HG03025 (cell line): ENCODE measurements at regions not wholly inside any gene's neighbourhood (a gene's known extent, or its start where the extent isn't known, plus 50 kb on each side); places are given as distances from the start of the nearest gene placed in this dataset.
"Not testable (repeated sequence)": the region's sequence is repeated elsewhere in the genome, so short reads cannot be mapped to it uniquely, and the experiment has no call there.

ENCODE experiments used
- ATAC-seq: cut with Tn5 transposase; IDR thresholded peaks from one replicate; pipeline ENCODE4 v1.9.1; 2021; ENCODE audit warnings: mild to moderate bottlenecking, moderate library complexity; ENCODE audit not compliant: unreplicated experiment, low FRiP score

GRCh38 chr5:121573721-121574382 is 277.8 kb upstream of the FTMT start:
- ATAC-seq, result no peak

DNA sequence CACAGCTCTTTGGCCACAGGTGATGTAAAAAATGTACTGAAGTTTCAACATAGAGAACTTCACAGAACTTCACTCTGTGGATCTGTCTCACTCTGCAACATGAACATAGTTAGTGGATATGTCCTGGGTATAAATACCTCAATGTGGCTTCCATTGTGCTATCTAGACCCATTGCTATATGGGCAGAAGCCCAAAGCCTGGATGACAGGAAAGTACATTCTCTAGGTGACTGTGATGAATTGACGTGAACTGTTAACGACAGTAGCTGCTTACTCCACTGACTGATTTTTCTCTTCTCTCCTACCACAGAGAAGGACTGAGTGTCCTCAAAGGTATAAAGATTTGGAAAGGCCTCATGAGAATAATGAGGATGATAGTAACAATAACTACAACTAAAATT is 270.1 kb upstream of the FTMT start:
- ATAC-seq, result no peak

DNA sequence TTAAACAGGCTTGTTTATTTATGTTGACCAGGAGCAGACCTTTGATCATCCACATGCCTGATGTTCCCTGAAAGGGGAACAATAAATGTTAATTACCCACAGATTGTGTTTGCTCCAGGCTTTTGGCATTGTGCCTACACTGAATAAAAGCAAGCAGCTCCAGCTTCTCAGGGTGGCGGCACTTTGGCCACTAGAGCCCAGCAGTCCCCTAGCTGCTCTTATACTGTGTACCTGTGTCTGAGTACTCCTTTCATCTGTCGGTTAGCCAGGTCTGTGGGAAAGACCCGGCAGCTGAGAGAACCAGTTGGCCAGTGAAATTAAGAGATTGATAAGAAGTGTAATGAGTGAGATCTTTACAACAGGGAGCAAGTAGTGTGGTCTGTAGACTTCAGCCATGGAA is 254.8 kb upstream of the FTMT start:
- ATAC-seq, result no peak

DNA sequence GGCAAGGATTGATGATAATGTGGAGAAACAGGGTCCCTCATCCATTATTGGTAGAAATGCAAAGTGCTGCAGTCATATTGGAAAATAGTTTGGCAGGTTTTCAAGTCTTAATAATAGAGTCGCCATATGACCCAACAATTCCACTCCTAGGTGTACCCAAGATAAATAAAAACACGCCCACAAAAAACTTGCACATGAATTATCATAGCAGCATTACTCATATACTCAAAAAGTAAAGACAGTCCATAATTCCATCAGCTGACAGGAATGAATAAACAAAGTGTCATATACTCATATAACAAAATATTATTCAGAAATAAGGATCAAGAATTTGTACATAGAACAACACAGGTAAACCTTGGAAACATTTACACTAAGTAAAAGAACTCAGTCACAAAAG is 242.9 kb upstream of the FTMT start:
- no peak for ATAC-seq

DNA sequence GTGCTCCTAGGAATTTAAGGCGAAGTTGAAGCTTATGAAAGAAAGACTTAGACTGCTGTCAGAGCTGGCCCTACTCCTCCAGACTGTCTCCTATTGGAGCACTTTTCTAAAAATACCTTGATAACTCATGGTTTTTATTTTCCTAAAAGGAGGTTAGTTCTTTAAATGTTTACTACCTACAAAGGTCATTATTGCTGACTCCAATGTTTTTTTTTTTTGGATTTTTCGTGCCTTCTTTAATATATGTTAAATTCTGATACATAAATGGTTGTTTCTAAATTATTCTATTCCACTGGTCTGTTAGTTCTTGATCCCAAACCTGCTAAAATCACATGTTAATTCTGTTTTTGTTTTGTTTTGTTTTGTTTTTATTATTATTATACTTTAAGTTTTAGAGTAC is 227.6 kb upstream of the FTMT start:
- no peak for ATAC-seq

GRCh38 chr5:121628783-121629182 is 222.9 kb upstream of the FTMT start:
- no peak for ATAC-seq

DNA sequence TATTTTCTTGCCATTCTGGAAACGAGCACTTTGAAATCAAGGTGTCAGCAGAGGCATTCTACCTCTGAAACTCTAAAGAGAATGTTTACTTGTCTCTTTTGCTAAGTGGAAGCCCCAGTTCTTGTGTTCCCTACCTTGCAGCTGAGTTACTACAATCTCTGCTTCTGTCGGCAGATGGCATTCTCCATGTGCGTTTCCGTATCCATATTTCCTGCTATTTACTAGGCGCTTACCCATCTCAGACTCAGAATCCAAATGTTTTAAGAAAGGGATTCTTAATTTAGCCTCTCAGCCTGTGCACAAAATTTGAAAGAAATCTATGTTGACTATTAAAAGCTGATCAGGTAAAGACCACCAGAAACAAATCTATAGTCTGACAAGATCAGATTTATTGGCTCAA is 221.3 kb upstream of the FTMT start:
- ATAC-seq, result no peak

GRCh38 chr5:121634946-121635345 is 216.7 kb upstream of the FTMT start:
- no peak for ATAC-seq

DNA sequence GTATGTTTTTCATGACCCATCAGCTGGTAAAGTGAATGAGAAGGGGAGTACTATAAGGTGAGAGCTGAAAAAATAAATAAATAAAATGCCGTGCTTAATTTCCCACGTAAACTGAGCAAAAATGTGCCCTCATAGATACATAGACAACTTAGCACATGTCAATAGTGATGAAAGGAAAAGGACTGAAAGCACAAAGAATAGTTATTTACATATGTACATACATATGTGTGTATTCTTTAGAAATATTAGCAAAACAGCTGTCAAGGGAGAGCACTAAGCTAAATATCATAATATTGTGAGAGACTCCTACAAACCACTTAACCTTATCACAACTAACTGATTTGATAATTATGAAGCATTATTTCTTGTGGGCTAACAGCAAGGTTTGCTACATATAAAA is 213.6 kb upstream of the FTMT start:
- no peak for ATAC-seq

- ATAC-seq, result no peak
Observed at GRCh38 chr5:121640298-121640697, 211.4 kb upstream of the FTMT start.

GRCh38 chr5:121658221-121658620 is 193.5 kb upstream of the FTMT start:
- ATAC-seq, result no peak

GRCh38 chr5:121660142-121660541 is 191.5 kb upstream of the FTMT start:
- no peak for ATAC-seq

GRCh38 chr5:121665542-121665941 is 186.1 kb upstream of the FTMT start:
- ATAC-seq, result not testable (repeated sequence)

DNA sequence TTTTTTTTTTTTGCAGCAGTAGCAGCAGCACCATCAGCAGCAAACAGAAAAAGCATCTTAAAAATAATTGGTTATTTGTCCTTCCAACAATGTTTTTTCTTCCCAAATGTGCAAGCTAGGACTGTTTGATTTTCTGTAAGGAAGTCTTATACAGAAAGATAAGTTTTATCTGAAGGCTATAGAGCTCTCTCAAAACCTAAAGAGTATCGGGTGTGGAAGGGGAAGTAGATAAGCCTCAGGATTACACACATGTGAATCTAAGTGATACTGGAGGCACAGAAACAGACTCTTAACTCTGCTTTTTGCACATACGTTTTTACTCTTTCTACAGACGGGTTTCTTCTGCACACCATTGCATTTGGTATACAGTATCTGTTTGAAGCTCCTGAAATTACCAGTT is 184.4 kb upstream of the FTMT start:
- no peak for ATAC-seq

- ATAC-seq, result no peak
Observed at GRCh38 chr5:121668635-121669034, 183.0 kb upstream of the FTMT start.

GRCh38 chr5:121671624-121672023 is 180.1 kb upstream of the FTMT start:
- no peak for ATAC-seq

DNA sequence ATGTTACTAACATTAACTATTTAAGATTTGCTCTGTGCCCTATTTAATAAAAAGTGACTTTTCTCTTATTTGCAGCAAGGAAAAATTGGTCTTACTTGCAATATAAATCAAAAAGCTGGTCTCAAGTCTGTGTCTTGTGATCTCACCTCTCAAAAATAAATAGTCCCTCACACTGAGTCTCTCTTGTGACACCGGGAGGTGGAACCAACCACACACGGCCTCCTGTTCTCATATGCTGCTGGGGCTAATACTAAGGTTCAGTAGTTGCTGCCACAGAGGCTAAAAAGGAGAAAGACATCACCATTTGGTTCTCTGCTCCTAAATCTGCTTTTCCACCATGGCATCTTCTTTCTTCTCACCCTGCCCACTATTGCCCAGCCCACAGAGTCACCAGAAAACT is 175.8 kb upstream of the FTMT start:
- no peak for ATAC-seq

DNA sequence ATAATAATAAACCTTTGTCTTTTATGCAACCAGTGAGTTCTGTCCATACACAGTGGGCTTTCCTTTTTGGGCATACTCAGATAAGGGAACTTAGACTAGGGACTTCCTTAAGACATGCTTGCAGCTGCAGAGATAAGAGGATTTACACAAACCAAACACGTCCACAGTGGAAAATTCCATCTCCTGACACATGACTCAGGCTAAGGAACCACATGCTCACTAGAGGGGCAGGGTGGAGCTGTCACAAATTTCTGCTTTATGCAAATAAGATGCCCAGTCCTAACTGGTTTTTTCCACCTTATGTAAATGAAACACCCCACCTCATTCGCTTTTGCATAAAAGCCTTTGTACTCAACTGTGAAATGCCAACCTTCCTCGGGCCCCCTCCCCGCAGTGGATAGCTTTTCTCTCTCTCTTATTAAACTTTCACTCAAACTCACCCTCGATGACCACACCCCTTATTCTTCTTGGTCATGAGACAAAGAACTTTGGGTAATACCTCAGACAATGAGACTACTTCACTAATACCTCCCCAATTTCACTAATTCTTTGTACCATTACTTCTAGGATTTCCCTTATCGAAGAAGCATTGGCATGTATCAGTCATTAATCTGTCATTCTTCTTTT is 170.3 kb upstream of the FTMT start:
- no peak for ATAC-seq

- no peak for ATAC-seq
Observed at GRCh38 chr5:121688126-121688525, 163.6 kb upstream of the FTMT start.

DNA sequence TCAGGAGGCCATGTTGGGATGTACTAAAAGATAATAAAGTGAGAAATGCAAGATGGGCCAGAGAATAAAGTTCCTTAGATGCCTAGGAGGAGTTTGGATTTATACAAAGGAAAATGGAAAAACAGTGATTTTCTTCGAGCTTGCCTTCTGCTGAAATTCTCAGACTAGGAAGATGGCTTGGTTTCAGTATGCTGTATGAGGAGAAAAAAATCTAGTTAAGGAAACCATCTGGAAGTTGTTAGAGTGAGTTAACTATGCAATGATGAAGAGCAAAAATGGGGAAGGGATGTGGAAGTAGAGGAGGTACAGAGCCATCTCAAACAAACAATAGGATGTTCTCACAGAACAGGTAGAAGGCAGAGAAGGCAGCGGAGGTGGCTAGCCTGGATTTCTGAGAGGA is 162.9 kb upstream of the FTMT start:
- ATAC-seq, result no peak

DNA sequence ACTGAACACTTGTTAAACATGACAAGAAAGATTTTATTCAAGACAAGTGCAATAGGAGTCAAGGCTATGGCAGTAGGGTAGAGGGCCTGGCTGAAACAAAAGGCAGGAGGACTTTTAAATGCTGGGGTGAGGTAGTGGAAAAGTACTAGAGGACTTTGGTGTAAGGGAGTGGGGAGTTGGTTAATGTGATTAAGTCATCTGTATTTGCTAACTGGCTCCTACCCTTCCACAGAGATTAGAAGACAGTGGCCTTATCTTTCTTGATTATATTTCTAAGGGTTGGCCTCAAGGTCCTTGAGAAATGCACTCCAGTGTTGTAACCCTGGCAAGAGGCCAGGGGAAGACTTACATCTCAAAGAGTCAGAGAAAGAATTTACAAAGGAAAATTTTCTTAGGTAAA is 160.2 kb upstream of the FTMT start:
- no peak for ATAC-seq

DNA sequence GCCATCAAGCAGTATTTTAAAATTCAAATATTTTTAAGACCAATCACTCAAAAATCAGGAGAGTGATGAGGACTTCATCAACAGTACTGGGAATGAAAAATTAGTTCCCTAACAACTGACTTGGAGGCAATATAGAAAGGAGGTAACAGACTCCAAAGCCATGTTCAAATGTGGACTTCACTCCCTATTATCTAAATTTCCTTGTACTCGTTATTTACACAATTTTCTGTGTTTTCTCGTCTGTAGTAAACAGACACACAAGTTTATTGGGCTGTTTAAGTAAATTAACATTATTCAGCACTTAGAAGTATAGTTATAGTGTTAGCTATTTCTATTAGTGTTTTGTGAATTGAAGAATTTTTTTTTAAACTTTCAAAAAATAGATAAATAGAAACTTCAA is 159.5 kb upstream of the FTMT start:
- ATAC-seq, result no peak

- ATAC-seq, result no peak
Observed at GRCh38 chr5:121693864-121694263, 157.8 kb upstream of the FTMT start.
